ENCODE measurements at regions not wholly inside any gene's neighbourhood (a gene's known extent, or its start where the extent isn't known, plus 50 kb on each side); places are given as distances from the start of the nearest gene placed in this dataset.

DNA sequence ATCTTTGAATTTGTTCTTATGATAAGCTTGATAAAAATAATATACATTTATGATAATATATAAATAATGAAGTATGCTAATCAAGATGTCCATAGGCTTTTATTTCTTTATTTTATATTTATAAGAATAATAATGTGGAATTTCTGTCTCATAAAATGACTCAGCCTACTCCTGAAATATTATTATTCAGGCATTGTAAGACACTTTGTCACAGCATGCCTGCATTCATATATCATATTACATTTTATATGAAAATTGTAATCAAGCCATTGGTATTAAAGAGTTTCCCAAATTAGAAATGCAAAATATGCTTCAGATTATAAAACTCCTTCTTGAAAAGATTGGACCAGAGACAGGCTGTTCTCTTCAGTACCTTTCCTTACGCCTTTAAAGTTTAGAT, 1303.7 kb upstream of the CADM2 start:
- DNase-seq (ENCODE audit: low read depth, low spot score): no peak
- in situ Hi-C loops (cut with HindIII; ENCODE audit: low pct_unique_long_range_greater_than_20kb, low sequenced_read_pairs): no loop called here

DNA sequence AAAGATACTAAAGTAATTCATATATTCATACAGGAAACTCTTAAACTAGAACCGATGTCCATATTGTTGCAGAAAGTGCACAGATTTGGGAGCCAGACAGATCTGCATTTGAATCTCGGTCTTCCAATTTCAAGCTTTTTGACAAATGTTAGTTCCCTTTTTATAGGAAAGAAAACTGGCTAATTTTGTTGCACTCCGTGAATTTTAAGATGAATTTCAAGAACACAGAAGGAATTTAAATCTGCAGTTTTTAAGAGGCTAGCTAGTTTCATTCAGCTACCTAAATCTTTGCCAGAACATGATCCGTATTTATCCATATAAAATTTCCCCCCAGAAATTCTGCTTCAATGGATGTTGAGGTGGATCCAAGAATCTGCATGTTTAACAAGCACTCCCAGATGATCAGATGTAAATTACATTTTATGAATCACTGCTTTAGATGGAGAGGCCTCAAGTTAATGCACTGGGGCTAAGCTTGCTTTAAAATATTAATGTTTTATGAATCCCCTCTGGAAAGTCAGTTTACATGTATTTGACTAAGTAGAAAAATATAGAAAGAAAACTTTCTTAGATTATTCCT, 1296.3 kb upstream of the CADM2 start:
- DNase-seq (ENCODE audit: low read depth, low spot score): no peak
- in situ Hi-C loops (cut with HindIII; ENCODE audit: low pct_unique_long_range_greater_than_20kb, low sequenced_read_pairs): no loop called here

DNA sequence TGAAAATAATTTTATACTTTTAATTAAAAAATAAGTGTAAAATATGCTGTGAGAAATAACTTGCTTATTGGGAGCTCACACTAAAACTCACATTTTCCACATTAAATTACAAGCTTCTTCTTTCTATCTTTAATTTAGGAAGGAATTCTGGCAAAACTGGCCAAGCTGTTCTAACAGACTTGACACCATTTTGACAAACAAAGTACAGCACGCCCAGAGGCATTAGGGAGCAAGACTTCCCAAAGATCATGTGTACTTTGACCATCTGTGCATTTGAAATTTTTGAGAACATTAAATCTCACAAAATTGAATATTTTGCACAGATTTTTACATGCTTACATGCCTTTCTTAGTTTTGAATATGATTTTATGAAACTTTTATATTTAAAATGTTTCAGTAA, 1288.4 kb upstream of the CADM2 start:
- DNase-seq (ENCODE audit: low read depth, low spot score): no peak
- in situ Hi-C loops (cut with HindIII; ENCODE audit: low pct_unique_long_range_greater_than_20kb, low sequenced_read_pairs): no loop called here

DNA sequence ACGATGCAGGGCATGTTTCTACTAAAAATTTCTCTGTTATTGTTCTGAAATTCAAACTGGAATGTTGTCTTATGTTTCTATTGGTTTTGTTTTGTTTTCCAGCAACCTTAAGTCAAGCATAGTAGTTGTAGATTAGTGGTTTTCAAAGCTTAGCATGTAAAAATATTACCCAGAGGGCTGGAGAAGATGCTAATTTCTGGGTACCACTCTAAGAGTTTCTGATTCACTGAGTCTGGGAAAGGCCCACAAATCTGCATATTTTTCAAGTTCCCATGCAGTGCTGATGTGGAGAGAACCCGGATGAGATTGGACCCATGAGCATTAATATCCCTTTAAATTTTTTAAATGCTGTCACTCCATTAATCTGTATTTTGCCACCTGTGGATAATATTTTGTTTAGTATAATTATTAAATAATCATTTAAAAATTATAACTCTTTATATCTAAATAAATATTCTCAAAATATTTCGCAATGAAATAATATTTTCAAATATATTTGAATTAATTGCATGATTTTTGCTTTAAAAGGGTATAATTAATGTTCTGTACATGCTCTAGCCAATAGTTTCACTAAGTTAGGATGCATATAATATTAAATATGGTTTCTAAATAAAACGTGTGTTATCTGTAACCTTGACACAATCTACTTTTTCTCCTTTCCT, 1274.7 kb upstream of the CADM2 start:
- no peak for DNase-seq (ENCODE audit: low read depth, low spot score)
- in situ Hi-C loops (cut with HindIII; ENCODE audit: low pct_unique_long_range_greater_than_20kb, low sequenced_read_pairs): no loop called here

DNA sequence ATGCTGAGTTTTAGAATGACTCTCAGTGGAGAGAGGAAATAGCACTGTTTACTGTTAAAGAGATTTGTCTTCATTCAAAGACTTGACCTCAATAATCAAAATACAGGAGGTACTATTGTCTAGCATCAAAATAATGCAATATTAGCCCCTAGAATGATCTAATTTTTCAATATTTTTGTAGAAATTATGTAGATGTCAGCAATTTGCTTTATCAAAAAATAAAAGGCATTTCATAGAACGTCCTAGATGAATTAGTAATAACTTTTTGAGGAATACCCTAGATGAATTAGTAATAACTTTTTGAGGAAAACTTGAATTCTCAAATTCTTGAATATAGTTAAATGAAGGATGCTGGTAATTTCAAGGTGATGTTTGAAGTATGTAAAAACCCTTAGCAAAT, 1252.1 kb upstream of the CADM2 start:
- in situ Hi-C loops (cut with HindIII; ENCODE audit: low pct_unique_long_range_greater_than_20kb, low sequenced_read_pairs): no loop called here
- no peak for DNase-seq (ENCODE audit: low read depth, low spot score)

DNA sequence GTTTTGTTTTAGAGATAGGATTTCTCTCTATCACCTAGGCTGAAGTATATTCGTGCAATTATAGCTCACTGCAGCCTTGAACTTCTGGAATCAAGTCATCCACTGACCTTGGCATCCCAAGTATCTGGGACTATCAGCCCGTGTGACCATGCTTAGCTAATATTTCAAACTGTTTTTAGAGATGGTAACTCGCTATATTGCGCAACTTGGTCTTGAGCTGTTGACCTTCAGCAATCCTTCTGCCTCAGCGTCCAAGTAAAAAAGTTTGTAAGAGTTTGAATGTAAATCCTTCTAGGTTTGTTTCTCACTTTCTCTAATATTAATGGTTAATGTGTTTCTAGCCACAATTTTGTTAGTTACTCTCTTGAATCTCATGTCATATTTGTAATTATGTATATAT, 1243.5 kb upstream of the CADM2 start:
- in situ Hi-C loops (cut with HindIII; ENCODE audit: low pct_unique_long_range_greater_than_20kb, low sequenced_read_pairs): no loop called here

DNA sequence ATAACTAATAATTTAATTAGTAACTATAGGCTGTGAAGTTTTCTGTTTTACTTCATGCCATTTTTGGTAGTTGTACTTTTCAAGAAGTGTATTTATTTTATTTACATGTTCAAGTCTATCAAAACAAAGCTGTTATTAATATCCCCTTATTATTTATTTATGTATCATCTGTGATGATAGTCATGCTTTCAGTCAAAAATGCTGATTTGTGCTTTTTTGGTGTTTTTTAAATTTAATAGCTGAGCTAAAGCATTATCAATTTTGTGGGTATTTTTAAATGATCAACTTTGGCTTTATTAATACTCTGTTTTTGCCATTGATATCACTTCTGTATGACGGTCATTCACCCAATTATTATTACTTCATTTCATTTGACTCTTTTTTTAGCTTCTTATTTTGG, 1229.2 kb upstream of the CADM2 start:
- in situ Hi-C loops (cut with HindIII; ENCODE audit: low pct_unique_long_range_greater_than_20kb, low sequenced_read_pairs): no loop called here
- no peak for DNase-seq (ENCODE audit: low read depth, low spot score)

More for the DNA sequence above, 1243.5 kb upstream of the CADM2 start:
- no peak for DNase-seq (ENCODE audit: low read depth, low spot score)

DNA sequence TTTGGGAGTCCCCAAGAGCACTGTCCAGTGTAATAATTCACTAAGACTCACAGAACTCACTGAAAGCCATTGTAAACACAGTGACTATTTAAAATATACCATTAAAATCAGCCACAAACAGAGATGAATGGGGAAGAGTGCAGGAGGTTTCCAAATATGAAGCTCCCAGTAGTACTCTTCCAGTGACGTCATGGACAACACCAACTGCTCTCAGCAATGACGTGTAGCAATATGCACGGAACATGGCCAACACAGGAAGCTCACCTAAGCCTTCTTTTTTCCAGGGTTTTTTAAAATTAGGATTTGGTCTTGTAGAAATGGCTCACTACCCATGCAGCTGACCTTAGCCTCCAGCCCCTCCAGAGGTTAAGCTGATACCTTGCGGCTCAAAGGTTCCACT, 1224.1 kb upstream of the CADM2 start:
- DNase-seq (ENCODE audit: low read depth, low spot score): no peak
- in situ Hi-C loops (cut with HindIII; ENCODE audit: low pct_unique_long_range_greater_than_20kb, low sequenced_read_pairs): no loop called here

DNA sequence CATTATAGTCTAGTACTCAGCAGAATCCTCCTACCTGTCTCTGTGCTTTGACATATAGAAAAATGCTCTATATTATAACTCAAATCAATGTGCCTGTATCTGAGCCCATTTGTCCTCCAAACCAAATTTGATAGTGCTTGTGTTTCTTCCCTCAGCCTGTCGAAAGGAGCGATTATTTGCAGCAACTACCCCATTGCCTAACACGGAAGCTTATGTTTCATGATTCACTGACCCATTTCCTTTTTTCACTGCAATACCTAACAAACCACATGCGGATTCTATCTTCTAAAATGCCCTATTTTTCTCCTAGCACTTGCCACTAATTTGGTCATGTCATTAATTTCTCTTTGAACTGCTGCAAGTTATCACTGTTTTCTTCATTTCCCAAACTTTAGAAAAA, 1220.6 kb upstream of the CADM2 start:
- in situ Hi-C loops (cut with HindIII; ENCODE audit: low pct_unique_long_range_greater_than_20kb, low sequenced_read_pairs): no loop called here
- DNase-seq (ENCODE audit: low read depth, low spot score): no peak

DNA sequence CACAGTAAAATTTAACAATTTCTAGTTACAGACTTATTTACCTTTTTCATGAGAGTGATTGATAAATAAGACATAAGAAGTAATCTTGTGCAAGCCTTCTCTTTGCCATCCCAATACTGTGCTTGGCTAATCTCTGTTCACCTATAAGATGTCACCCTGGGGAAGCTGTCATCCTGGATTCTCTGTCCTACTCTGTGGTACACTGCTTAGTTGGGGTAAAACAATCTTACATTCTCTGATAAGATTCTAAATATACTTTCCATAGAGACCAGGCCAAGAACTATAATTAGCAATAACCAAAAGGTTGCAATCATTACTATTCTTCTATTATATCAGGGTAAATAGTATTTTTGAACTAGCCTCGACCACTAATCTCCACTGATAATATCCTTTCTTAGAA, 1218.3 kb upstream of the CADM2 start:
- in situ Hi-C loops (cut with HindIII; ENCODE audit: low pct_unique_long_range_greater_than_20kb, low sequenced_read_pairs): no loop called here
- DNase-seq (ENCODE audit: low read depth, low spot score): no peak

DNA sequence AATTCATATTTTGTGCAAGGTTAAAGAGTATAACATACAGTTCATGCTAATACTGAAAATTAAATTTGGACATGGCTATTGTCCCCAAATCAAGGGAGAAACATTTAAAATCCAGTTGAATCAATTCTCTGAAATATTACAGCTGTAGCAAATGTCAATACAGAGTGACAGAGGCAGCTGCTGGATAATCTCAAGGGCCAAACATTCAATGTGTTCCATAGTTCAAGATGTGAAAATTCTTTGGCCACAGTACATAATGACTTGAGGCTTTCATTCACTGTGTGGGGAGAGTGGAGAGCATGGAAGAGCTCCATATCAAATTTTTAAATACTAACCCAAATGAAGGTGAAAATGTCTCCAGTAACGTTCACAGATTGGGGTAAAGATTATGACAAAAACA, 1192.8 kb upstream of the CADM2 start:
- no peak for DNase-seq (ENCODE audit: low read depth, low spot score)
- in situ Hi-C loops (cut with HindIII; ENCODE audit: low pct_unique_long_range_greater_than_20kb, low sequenced_read_pairs): no loop called here

DNA sequence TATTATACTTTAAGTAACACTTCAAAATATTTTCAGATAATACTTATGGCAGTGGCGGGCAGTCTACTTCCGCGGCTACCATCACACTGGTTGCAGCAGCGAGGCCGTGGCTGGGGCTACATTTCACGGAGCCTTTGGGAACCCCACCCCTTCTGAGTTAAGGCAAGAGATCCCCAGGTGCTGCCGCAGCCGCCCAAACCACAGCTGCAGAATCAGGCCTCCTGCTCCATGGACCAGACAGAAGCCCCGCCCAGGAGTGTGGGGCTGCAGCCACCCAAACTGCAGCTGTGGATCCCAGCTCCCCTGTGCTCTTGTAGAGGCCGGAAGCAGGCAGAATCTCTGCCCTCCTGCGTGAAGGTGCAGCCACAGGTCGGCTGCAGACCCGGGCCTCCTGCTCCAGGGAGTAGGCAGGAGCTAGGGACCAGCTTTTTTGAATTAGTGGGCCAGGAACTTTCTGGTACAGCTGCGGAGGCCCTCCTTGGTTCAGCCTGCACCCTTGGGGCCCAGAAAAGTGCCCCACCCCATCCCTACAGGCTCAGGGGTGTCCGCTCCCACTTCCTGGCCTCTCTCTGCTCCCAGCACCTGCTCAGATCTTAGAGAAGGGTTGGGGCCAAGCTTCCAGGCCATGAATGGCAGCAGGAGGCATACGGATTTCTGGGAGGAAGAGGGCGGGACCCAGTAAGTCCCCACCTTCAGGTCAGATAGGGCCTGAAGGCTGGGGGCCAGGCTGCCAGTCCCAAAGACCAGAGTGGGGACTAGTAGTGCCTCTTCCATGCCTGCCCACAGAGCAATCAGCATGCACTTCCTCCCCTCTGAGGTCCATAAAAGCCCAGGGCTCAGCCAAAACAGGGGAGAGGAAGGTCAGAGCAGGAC, 1188.8 kb upstream of the CADM2 start:
- no peak for DNase-seq (ENCODE audit: low read depth, low spot score)
- in situ Hi-C loops (cut with HindIII; ENCODE audit: low pct_unique_long_range_greater_than_20kb, low sequenced_read_pairs): no loop called here

DNA sequence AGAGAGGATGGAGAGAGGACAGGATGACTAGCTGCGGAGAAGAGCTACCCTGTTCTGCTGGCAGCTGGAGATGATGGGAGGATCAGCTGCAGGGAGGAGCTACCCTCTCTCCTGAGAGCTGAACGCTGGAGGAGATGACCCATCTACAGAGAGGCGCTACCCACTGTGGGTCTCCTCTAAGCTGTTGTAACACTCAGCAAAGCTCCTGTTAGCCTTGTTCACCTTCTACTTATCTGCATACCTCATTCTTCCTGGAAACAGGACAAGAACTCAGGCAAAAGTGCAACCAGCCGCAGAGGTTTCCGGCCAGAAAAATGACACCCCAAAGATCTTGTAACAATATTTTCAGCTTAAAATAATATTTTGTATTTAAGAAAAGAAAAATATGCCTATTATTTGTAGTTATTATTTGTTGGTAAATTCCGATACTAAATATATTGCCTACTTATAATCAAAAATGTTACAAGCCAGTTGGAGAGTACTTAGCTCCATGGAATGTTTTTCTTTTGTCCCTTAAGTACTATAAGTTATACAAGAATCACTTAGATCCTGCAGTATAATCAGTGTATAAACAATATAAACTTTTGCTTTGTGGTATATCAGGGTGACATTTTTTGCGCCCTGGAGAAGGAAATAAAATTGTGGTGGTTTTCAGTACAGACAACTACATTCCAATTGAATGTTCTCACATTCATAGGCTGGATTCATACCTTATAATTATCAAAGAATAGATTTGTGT, 1188.0 kb upstream of the CADM2 start:
- no peak for DNase-seq (ENCODE audit: low read depth, low spot score)

DNA sequence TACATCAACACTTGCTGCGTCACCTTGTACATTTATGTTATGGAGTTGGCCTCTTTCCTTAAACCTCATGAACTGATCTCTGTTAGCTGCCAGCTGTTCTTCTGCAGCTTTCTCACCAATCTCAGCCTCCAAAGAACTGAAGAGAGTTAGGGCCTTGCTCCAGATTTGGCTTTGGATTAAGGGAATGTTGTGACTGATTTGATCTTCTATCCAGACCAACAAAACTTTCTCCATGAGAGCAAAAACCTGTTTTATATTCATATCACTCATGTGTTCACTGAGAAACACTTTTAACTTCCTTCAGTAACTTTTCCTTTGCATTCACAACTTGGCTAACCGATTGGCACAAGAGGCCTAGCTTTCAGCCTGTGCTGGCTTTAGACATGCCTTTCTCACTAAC, 1156.0 kb upstream of the CADM2 start:
- no peak for DNase-seq (ENCODE audit: low read depth, low spot score)
- in situ Hi-C loops (cut with HindIII; ENCODE audit: low pct_unique_long_range_greater_than_20kb, low sequenced_read_pairs): no loop called here

More for the DNA sequence above, 1188.0 kb upstream of the CADM2 start:
- in situ Hi-C loops (cut with HindIII; ENCODE audit: low pct_unique_long_range_greater_than_20kb, low sequenced_read_pairs): no loop called here

DNA sequence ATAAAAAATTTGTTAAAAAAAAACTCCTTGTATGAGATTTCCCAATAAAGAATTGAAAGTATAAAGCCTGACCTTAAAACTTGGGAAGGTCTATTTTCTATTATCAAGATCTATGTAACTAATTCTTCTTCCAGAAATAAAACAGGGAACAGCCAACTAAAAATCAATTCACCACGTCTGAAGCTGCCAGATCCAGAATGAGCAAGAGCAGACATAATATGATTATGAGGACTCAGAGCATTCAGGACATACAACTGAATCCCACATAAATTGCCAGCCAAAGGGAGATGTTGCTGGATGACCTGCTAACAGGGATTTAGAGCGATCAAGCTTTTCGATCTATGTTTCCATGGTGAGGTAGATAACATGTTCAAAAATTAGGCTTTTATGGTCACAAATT, 1151.3 kb upstream of the CADM2 start:
- in situ Hi-C loops (cut with HindIII; ENCODE audit: low pct_unique_long_range_greater_than_20kb, low sequenced_read_pairs): no loop called here
- DNase-seq (ENCODE audit: low read depth, low spot score): no peak

DNA sequence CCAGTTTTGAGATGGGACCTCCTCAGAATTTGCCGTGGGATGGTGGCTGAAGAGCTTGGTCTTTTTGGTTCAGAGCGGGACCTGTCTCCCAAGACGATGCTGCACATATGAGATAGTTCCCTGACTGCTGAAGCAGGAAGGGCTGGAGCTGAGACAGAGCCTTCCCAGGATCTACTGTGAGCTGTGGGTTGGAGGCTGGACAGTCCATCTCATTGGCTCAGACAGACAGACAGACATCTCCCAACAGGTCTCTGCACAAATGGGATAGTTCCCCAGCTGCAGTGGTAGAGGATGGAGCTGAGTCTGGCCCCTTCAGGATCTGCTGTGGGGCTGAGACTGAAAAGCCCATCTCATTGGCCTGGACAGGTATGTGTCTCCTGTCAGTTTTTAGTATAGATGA, 1145.6 kb upstream of the CADM2 start:
- in situ Hi-C loops (cut with HindIII; ENCODE audit: low pct_unique_long_range_greater_than_20kb, low sequenced_read_pairs): no loop called here
- no peak for DNase-seq (ENCODE audit: low read depth, low spot score)

DNA sequence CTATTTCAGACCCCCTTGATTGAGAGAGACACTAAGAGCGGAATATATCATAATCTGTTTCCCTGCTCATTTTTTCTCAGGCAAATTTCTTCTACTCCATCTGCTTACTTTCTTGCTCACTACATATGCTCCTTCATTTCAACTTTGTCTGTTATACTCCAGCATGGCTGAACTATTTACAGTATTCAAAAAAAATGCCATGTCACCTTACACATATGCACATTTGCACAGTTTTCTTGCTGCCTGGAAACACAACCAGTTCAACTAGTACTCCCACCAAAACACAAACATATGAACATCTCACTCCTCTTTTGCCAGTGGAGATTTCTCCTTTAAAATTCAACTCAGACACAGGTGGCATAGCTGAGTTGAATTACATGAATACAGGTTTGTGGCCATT, 1142.1 kb upstream of the CADM2 start:
- DNase-seq (ENCODE audit: low read depth, low spot score): no peak
- in situ Hi-C loops (cut with HindIII; ENCODE audit: low pct_unique_long_range_greater_than_20kb, low sequenced_read_pairs): no loop called here

DNA sequence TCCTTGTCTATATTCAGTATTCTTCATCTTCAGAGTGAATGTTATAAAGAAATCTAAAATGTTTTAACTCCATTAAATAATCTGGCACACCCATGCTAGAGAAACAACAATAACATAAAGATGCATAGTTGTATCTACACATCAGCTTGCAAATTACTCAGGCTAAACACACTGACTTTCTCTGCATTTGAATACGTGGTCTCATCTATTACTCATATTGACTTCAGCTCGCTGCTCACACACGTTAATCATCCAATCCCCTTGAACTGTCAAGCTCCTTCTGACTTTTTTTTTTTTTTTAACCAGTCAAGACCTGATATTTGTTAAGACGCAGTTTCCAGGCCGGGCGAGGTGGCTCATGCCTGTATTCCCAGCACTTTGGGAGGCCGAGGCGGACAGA, 1137.3 kb upstream of the CADM2 start:
- in situ Hi-C loops (cut with HindIII; ENCODE audit: low pct_unique_long_range_greater_than_20kb, low sequenced_read_pairs): no loop called here
- DNase-seq (ENCODE audit: low read depth, low spot score): no peak
